ENCODE measurements at regions not wholly inside any gene's neighbourhood (a gene's known extent, or its start where the extent isn't known, plus 50 kb on each side); places are given as distances from the start of the nearest gene placed in this dataset.

DNA sequence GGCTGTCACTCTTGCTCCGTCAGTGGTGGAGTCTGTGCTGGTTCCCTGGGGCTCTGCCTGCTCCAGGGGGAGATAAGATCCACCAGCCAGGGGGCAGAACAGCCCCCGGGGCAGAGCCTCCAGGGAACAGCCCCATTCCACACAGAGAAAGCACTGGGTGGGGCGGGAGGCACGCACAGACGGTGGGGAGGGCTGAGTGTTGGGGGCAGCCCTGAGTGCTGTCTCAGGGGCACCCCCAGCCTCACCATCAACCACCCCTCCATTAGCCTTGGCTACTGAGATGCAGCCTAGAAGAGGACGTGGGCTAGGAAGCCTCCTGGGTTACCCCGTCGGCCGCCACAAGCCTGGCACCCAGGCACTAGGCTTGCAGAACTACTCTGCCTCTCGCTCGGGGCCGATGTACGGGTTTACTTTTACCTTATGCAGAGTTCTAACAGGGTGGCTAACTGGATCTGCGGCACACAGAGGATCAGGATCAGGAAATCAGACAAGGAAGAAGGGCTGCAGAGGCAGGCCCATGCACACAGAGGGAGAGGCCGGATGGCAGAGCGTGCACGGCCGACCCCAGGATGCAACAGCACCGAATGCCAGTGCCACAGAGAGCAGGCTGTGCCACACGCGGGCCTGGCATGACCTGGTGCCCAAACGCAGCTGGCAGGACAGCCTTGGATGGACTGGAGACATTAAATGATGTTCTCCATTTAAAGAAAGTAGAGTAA, 140.5 kb downstream of the CTTN start:
- Histone ChIP-seq H3K4me3 (no peak overlapping the region), H3K4me1 (no peaks in the 10 kb centered on the region), H3K9me3 (no peaks in the 10 kb centered on the region), H3K36me3 (no peaks in the 10 kb centered on the region), H3K27me3 (no peaks in the 10 kb centered on the region), H3K27ac (no peak overlapping the region)
- intact Hi-C loops (cut with DNase I; ENCODE audit: low total_unique reads), result no loop called here
- no peak for TF ChIP-seq POLR2A (IDR thresholded peaks at IDR 0.05)
- no peak for TF ChIP-seq CTCF (IDR thresholded peaks at IDR 0.05)
- DNase-seq, result no peak

DNA sequence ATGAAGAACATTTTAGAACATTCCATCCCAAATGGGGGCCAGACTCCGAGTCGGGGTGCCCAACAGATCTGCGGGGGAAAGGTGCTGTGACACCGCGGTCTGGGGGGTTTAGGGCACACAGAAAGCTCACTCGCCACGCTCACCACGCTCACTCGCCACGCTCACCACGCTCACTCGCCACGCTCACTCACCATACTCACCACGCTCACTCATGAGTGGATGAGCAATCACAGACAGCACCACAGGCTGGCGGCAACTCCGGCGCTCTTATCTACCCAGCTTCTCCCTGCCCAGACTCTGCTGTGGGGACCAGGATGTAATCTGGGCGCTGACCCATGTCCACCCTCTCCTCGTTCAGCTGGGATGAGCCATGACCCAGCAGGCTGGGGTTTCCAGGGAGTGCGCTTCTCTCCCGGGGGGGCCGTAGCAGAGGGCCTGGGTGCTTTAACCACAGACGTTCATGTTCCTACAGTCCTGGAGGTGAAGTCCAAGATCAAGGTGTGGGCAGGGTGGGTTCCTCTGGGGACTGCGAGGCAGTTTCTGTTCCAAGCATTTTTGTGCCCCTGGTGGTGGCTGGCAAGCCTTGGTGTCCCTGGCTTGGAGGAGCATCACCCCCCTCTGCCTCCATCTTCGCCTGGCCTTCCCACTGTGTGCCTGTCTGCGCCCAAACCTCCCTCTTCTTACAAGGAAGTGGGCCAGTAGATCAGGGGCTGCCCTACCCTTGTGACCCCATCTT, 141.2 kb downstream of the CTTN start:
- Histone ChIP-seq H3K4me1 (no peaks in the 10 kb centered on the region), H3K4me3 (no peak overlapping the region), H3K27me3 (no peaks in the 10 kb centered on the region), H3K36me3 (no peaks in the 10 kb centered on the region), H3K27ac (no peak overlapping the region), H3K9me3 (no peaks in the 10 kb centered on the region)
- no peak for TF ChIP-seq CTCF (IDR thresholded peaks at IDR 0.05)
- TF ChIP-seq POLR2A (IDR thresholded peaks at IDR 0.05), result no peak
- intact Hi-C loops (cut with DNase I; ENCODE audit: low total_unique reads), result no loop called here
- no peak for DNase-seq

DNA sequence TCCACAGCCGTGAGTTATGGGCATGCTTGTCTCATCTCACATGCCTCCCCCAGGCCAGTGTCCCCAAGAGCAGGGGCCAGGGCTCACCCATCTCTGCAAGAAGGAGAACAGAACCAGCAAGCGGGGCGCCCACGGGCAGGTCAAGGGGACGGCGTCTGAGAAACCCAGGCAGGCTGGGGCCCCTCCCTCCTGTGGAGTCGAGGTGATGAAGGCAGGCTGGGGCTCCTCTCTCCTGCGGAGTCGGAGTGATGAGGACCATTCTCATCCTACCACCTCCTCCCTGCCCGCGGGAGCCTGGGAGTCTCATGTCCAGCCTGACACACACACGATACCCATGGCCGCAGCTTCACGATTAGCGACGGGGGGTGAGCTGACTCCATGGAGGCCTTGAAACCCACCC, 141.9 kb downstream of the CTTN start:
- intact Hi-C loops (cut with DNase I; ENCODE audit: low total_unique reads), result no loop called here
- no peaks in the 10 kb centered on the region for H3K9me3 ChIP-seq
- no peaks in the 10 kb centered on the region for H3K36me3 ChIP-seq
- no peak for DNase-seq
- H3K27ac ChIP-seq, result no peak overlapping the region
- H3K4me1 ChIP-seq, result no peaks in the 10 kb centered on the region
- H3K4me3 ChIP-seq, result no peak overlapping the region
- no peaks in the 10 kb centered on the region for H3K27me3 ChIP-seq
- TF ChIP-seq POLR2A (IDR thresholded peaks at IDR 0.05) (no peak), CTCF (IDR thresholded peaks at IDR 0.05) (no peak)

DNA sequence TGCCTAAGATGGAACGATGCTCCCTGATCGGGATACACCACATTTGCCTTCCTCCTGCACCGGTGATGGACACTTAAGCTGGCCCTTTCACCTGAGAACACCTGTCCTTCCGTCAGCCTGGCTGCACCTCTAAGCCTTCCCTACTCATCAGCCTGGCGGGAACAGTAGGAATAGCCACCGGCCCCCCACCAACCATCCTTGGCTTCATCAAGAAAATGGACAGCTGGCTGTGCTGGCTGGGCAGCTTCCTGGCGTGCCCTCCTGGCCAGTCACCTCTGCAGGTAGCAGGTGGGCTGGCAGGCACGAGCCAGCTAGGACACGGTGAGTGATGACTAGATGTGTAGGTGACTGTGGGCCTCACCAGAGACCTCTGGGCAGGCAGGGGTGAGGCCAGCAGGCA, 142.8 kb downstream of the CTTN start:
- Histone ChIP-seq H3K4me1 (no peaks in the 10 kb centered on the region), H3K9me3 (no peaks in the 10 kb centered on the region), H3K4me3 (no peak overlapping the region), H3K27me3 (no peaks in the 10 kb centered on the region), H3K36me3 (no peaks in the 10 kb centered on the region), H3K27ac (no peak overlapping the region)
- intact Hi-C loops (cut with DNase I; ENCODE audit: low total_unique reads), result no loop called here
- no peak for DNase-seq
- TF ChIP-seq POLR2A (IDR thresholded peaks at IDR 0.05) (no peak), CTCF (IDR thresholded peaks at IDR 0.05) (no peak)

GRCh38 chr11:70541699-70542098, 143.4 kb downstream of the CTTN start:
- no peaks in the 10 kb centered on the region for H3K4me1 ChIP-seq
- H3K4me3 ChIP-seq, result no peak overlapping the region
- H3K27me3 ChIP-seq, result no peaks in the 10 kb centered on the region
- H3K36me3 ChIP-seq, result no peaks in the 10 kb centered on the region
- TF ChIP-seq POLR2A (IDR thresholded peaks at IDR 0.05) (no peak), CTCF (IDR thresholded peaks at IDR 0.05) (no peak)
- no peaks in the 10 kb centered on the region for H3K9me3 ChIP-seq
- DNase-seq, result no peak
- intact Hi-C loops (cut with DNase I; ENCODE audit: low total_unique reads), result no loop called here
- H3K27ac ChIP-seq, result no peak overlapping the region
